Chondrocyte (in vitro differentiated cells): ENCODE measurements at regions not wholly inside any gene's neighbourhood (a gene's known extent, or its start where the extent isn't known, plus 50 kb on each side); places are given as distances from the start of the nearest gene placed in this dataset.

Experiments used
- DNase-seq: peaks from one replicate; pipeline ENCODE4 v3.0.0; 2021; ENCODE audit warnings: mixed read lengths, low spot score
- H3K27ac Mint-ChIP-seq: one replicate; pipeline ENCODE4 v1.8.0; 2021; ENCODE audit warnings: mild to moderate bottlenecking, moderate library complexity, mixed read lengths; ENCODE audit not compliant: unreplicated experiment
- H3K27me3 Mint-ChIP-seq: 2 replicates; pipeline ENCODE4 v1.8.0; 2021; ENCODE audit warnings: low read depth, mixed read lengths
- H3K36me3 Mint-ChIP-seq: 2 replicates; pipeline ENCODE4 v1.8.0; 2021; ENCODE audit warnings: low read depth, mixed read lengths
- H3K4me1 Mint-ChIP-seq: 2 replicates; pipeline ENCODE4 v1.8.0; 2021; ENCODE audit warnings: low read depth, mild to moderate bottlenecking, mixed read lengths
- H3K4me3 Mint-ChIP-seq: one replicate; pipeline ENCODE4 v1.8.0; 2021; ENCODE audit warnings: mild to moderate bottlenecking, moderate library complexity, mixed read lengths; ENCODE audit not compliant: unreplicated experiment
- H3K9me3 Mint-ChIP-seq: 2 replicates; pipeline ENCODE4 v1.8.0; 2021; ENCODE audit warnings: low read depth, mixed read lengths
- TF ChIP-seq, protein P1 (sequence below): fragments of 200-600 bp; sonication (generic); IDR thresholded peaks from 2 replicates; pipeline ENCODE4 v1.5.0; 2021; ENCODE audit warnings: antibody characterized with exemption, mild to moderate bottlenecking, moderate library complexity

DNA sequence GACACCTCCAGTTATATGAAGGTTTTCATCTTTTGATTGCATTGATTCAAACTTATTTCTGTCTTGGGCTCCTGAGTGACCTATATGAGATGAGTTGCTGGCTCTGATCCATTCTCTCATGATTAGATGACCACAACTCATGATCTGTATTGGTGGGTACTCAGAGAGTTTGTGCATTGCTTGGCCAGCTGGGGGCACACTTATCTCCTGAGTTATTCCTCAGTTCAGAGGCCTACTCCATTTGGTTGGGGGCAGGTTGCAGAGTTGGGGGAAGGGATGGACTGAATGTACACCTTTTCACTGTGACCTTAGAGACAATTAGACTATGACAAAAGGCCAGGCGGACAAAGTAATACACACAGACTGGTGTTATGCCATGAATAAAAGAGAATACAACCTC lies 166.2 kb upstream of the SEMA6D start:
- Mint-ChIP-seq H3K27ac (no peak overlapping the region), H3K4me3 (no peak overlapping the region), H3K4me1 (no peaks in the 10 kb centered on the region), H3K36me3 (no peaks in the 10 kb centered on the region), H3K9me3 (no peaks in the 10 kb centered on the region), H3K27me3 (peaks cover 7% of the 10 kb centered on the region)
- TF ChIP-seq, protein P1, sequence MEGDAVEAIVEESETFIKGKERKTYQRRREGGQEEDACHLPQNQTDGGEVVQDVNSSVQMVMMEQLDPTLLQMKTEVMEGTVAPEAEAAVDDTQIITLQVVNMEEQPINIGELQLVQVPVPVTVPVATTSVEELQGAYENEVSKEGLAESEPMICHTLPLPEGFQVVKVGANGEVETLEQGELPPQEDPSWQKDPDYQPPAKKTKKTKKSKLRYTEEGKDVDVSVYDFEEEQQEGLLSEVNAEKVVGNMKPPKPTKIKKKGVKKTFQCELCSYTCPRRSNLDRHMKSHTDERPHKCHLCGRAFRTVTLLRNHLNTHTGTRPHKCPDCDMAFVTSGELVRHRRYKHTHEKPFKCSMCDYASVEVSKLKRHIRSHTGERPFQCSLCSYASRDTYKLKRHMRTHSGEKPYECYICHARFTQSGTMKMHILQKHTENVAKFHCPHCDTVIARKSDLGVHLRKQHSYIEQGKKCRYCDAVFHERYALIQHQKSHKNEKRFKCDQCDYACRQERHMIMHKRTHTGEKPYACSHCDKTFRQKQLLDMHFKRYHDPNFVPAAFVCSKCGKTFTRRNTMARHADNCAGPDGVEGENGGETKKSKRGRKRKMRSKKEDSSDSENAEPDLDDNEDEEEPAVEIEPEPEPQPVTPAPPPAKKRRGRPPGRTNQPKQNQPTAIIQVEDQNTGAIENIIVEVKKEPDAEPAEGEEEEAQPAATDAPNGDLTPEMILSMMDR, result peak; percentile 39
- DNase-seq, result no peak

DNA sequence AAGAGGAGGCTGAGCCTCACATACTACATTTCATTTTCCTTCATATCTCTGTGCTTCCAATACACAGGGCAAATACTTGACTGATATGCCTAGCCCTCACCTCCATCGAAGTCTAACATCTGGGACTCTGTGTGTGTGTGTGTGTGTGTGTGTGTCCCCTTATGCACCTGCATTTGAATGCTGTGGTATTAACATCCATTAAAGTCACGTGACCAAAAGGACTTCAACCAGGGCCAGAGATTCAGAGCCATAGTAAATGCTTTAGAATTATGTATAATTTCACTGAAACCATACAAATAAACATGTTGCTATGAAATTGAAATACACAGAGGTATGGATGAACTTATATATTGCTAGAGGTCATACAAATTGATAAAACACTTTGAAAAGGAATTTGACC lies 165.8 kb upstream of the SEMA6D start:
- no peak overlapping the region for H3K27ac Mint-ChIP-seq
- no peaks in the 10 kb centered on the region for H3K9me3 Mint-ChIP-seq
- TF ChIP-seq, protein P1, result no peak
- no peak for DNase-seq
- no peaks in the 10 kb centered on the region for H3K36me3 Mint-ChIP-seq
- H3K4me3 Mint-ChIP-seq, result no peak overlapping the region
- no peaks in the 10 kb centered on the region for H3K4me1 Mint-ChIP-seq
- H3K27me3 Mint-ChIP-seq, result peaks cover 7% of the 10 kb centered on the region

DNA sequence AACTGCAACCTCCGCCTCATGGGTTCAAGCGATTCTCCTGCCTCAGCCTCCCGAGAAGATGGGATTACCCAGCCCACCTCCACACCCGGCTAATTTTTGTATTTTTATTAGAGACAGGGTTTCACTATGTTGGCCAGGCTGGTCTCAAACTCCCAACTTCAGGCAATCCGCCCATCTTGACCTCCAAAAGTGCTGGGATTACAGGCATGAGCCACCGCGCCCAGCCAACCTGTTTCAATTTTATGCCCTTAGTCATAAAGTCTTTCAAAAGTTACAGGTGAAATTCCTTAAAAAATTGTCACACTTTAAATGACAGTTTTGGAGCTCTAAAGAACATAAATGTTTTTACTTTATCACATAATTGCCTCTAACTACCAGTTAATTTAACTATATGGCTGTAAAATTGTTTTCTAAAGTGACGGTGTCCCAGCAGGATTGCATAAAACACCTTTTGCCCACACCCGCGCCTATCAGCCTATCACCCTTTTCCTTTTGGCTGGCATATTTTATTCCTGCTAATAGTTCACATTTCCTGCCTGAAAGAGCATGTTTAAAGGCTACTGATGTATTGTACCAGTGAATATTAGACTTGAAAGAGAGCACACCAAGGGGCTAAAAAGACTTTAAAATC lies 164.2 kb upstream of the SEMA6D start:
- no peaks in the 10 kb centered on the region for H3K4me1 Mint-ChIP-seq
- TF ChIP-seq, protein P1, result no peak
- no peak overlapping the region for H3K27ac Mint-ChIP-seq
- peaks cover 7% of the 10 kb centered on the region for H3K27me3 Mint-ChIP-seq
- DNase-seq, result no peak
- no peaks in the 10 kb centered on the region for H3K36me3 Mint-ChIP-seq
- no peak overlapping the region for H3K4me3 Mint-ChIP-seq
- H3K9me3 Mint-ChIP-seq, result no peaks in the 10 kb centered on the region

GRCh38 chr15:47553947-47554346 lies 163.4 kb upstream of the SEMA6D start:
- Mint-ChIP-seq H3K9me3 (no peaks in the 10 kb centered on the region), H3K4me3 (no peak overlapping the region), H3K27ac (no peak overlapping the region), H3K27me3 (peaks cover 9% of the 10 kb centered on the region), H3K4me1 (no peaks in the 10 kb centered on the region), H3K36me3 (no peaks in the 10 kb centered on the region)
- DNase-seq, result no peak
- TF ChIP-seq, protein P1, result no peak

GRCh38 chr15:47561102-47561501 lies 156.2 kb upstream of the SEMA6D start:
- Mint-ChIP-seq H3K4me1 (no peaks in the 10 kb centered on the region), H3K4me3 (no peak overlapping the region), H3K9me3 (peaks cover 12% of the 10 kb centered on the region), H3K36me3 (peaks cover 2% of the 10 kb centered on the region), H3K27me3 (peaks cover 2% of the 10 kb centered on the region), H3K27ac (no peak overlapping the region)
- DNase-seq, result no peak
- TF ChIP-seq, protein P1, result no peak
